ENCODE measurements at regions not wholly inside any gene's neighbourhood (a gene's known extent, or its start where the extent isn't known, plus 50 kb on each side); places are given as distances from the start of the nearest gene placed in this dataset.

DNA sequence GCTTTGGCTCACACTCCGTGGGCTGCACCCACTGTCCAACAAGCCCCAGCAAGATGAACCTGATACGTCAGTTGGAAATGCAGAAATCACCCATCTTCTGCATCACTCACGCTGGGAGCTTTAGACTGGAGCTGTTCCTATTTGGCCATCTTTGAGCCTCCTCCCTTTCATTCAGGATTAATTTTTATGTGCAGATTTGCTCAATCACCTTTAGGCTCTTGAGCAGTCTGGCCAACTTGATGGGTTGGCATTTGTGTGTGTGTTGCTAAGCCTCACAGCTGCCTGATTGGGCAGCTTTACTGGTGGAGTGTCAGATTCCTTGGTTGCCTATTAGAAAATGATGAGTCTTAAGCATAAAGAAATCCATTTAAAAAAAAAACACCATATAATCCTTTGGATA is 236.1 kb downstream of the KIF20B start:
- TF ChIP-seq, protein P1, sequence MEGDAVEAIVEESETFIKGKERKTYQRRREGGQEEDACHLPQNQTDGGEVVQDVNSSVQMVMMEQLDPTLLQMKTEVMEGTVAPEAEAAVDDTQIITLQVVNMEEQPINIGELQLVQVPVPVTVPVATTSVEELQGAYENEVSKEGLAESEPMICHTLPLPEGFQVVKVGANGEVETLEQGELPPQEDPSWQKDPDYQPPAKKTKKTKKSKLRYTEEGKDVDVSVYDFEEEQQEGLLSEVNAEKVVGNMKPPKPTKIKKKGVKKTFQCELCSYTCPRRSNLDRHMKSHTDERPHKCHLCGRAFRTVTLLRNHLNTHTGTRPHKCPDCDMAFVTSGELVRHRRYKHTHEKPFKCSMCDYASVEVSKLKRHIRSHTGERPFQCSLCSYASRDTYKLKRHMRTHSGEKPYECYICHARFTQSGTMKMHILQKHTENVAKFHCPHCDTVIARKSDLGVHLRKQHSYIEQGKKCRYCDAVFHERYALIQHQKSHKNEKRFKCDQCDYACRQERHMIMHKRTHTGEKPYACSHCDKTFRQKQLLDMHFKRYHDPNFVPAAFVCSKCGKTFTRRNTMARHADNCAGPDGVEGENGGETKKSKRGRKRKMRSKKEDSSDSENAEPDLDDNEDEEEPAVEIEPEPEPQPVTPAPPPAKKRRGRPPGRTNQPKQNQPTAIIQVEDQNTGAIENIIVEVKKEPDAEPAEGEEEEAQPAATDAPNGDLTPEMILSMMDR (IDR thresholded peaks at IDR 0.05; ENCODE audit: insufficient read depth, low read depth, low read length): no peak
- no peak for TF ChIP-seq EZH2 (IDR thresholded peaks at IDR 0.05; ENCODE audit: insufficient read depth, low read length)
